PC-9 (cell line): ENCODE measurements at regions not wholly inside any gene's neighbourhood (a gene's known extent, or its start where the extent isn't known, plus 50 kb on each side); places are given as distances from the start of the nearest gene placed in this dataset.
A peak's percentile ranks its signal among the peaks of the same experiment; 100 is the strongest.

Experiments
- BruUV-seq: library from RNA; stranded (reverse); fragments of 400-500 nt; replicated peaks from 2 replicates; lab custom pipeline; 2021; lab: Mats Ljungman, UMichigan
- CTCF ChIA-PET: fragments of 300-600 bp; sonication (Branson Sonifier 250); formaldehyde crosslinking; loops from one replicate; lab custom pipeline; 2022; ENCODE audit warnings: antibody characterized with exemption; lab: Charles Lee
- POLR2A ChIA-PET: fragments of 300-600 bp; sonication (Branson Sonifier 250); formaldehyde crosslinking; loops from one replicate; lab custom pipeline; 2022; ENCODE audit warnings: antibody characterized with exemption; ENCODE audit not compliant: unreplicated experiment; lab: Charles Lee
- DNase-seq, 2 experiments: peaks; one replicate each; pipeline versions ENCODE4 v3.0.0 to v3.0.0-alpha.2; 2015 to 2022; ENCODE audit warnings: mixed read lengths in 1 of 2
- H2AFZ ChIP-seq: fragments of 200-600 bp; sonication (generic); 2 replicates; pipeline ENCODE4 v1.8.1; 2017; ENCODE audit warnings: antibody characterized with exemption
- H3F3A ChIP-seq: fragments of 200-600 bp; sonication (generic); 2 replicates; pipeline ENCODE4 v1.8.1; 2017; ENCODE audit warnings: antibody characterized with exemption, mild to moderate bottlenecking, low read depth; ENCODE audit not compliant: insufficient read depth
- H3K27ac ChIP-seq: fragments of 200-600 bp; sonication (generic); 2 replicates; pipeline ENCODE4 v1.6.1; 2016; ENCODE audit warnings: mixed run types
- H3K27me3 ChIP-seq: fragments of 200-600 bp; sonication (generic); 2 replicates; pipeline ENCODE4 v1.6.1; 2016; ENCODE audit warnings: low read depth, mixed run types; ENCODE audit not compliant: insufficient read depth
- H3K36me3 ChIP-seq: fragments of 200-600 bp; sonication (generic); 2 replicates; pipeline ENCODE4 v1.6.1; 2016; ENCODE audit warnings: low read depth, mixed run types
- H3K4me1 ChIP-seq: fragments of 200-600 bp; sonication (generic); replicated peaks from 2 replicates; pipeline ENCODE4 v1.6.1; 2016; ENCODE audit warnings: mixed run types; ENCODE audit not compliant: insufficient read depth
- H3K4me2 ChIP-seq: fragments of 200-600 bp; sonication (generic); 2 replicates; pipeline ENCODE4 v1.6.1; 2017; ENCODE audit warnings: mixed run types
- H3K4me3 ChIP-seq: fragments of 200-600 bp; sonication (generic); 2 replicates; pipeline ENCODE4 v1.6.1; 2016; ENCODE audit warnings: mixed run types
- H3K79me2 ChIP-seq: fragments of 200-600 bp; sonication (generic); 2 replicates; pipeline ENCODE4 v1.6.1; 2017; ENCODE audit warnings: low read depth, mixed run types
- H3K9me2 ChIP-seq: fragments of 200-600 bp; sonication (generic); 2 replicates; pipeline ENCODE4 v1.8.1; 2017; ENCODE audit warnings: mild to moderate bottlenecking; ENCODE audit not compliant: insufficient read depth
- H3K9me3 ChIP-seq: fragments of 200-600 bp; sonication (generic); 2 replicates; pipeline ENCODE4 v1.8.1; 2016; ENCODE audit warnings: low read depth; ENCODE audit not compliant: insufficient read depth
- H4K20me1 ChIP-seq: fragments of 200-600 bp; sonication (generic); 2 replicates; pipeline ENCODE4 v1.8.1; 2017; ENCODE audit not compliant: insufficient read depth
- EZH2 ChIP-seq: fragments of 200-600 bp; sonication (generic); IDR thresholded peaks from 2 replicates; pipeline ENCODE4 v1.8.0; 2017; ENCODE audit warnings: antibody characterized with exemption, low read depth
- intact Hi-C: fragments of 100-400 bp; cut with micrococcal nuclease; formaldehyde crosslinking; loops from one replicate; pipeline ENCODE4 v1.10.0; 2022; ENCODE audit not compliant: unreplicated experiment
- TF ChIP-seq, protein P1 (sequence below): fragments of 200-600 bp; sonication (generic); conservative IDR thresholded peaks from 2 replicates; pipeline ENCODE4 v1.6.1; 2017; ENCODE audit warnings: mixed run types, antibody characterized with exemption, mild to moderate bottlenecking, moderate library complexity

- Histone ChIP-seq H3K27me3 (no peaks in the 10 kb centered on the region), H3K9me2 (no peaks in the 10 kb centered on the region), H3K27ac (no peak overlapping the region), H3F3A (peaks cover 48% of the 10 kb centered on the region), H3K4me1 (peaks cover 60% of the 10 kb centered on the region), H3K4me2 (no peak overlapping the region), H3K9me3 (no peaks in the 10 kb centered on the region), H3K36me3 (no peaks in the 10 kb centered on the region), H4K20me1 (no peaks in the 10 kb centered on the region), H3K4me3 (no peak overlapping the region), H2AFZ (no peak overlapping the region), H3K79me2 (no peaks in the 10 kb centered on the region)
- intact Hi-C loops: loop anchor here (5.0 kb wide), 2 partner anchors 202 to 248 kb away; no protein-coding TSS in a partner anchor
- BruUV-seq: no TSS peak
- POLR2A ChIA-PET: no interaction called here
- TF ChIP-seq, protein P1, sequence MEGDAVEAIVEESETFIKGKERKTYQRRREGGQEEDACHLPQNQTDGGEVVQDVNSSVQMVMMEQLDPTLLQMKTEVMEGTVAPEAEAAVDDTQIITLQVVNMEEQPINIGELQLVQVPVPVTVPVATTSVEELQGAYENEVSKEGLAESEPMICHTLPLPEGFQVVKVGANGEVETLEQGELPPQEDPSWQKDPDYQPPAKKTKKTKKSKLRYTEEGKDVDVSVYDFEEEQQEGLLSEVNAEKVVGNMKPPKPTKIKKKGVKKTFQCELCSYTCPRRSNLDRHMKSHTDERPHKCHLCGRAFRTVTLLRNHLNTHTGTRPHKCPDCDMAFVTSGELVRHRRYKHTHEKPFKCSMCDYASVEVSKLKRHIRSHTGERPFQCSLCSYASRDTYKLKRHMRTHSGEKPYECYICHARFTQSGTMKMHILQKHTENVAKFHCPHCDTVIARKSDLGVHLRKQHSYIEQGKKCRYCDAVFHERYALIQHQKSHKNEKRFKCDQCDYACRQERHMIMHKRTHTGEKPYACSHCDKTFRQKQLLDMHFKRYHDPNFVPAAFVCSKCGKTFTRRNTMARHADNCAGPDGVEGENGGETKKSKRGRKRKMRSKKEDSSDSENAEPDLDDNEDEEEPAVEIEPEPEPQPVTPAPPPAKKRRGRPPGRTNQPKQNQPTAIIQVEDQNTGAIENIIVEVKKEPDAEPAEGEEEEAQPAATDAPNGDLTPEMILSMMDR: no peak
- no peak for TF ChIP-seq EZH2
- CTCF ChIA-PET: no interaction called here
- no peak for DNase-seq
These were observed 62.0 kb upstream of the HES1 start for GRCh38 chr3:194073926-194074325.

DNA sequence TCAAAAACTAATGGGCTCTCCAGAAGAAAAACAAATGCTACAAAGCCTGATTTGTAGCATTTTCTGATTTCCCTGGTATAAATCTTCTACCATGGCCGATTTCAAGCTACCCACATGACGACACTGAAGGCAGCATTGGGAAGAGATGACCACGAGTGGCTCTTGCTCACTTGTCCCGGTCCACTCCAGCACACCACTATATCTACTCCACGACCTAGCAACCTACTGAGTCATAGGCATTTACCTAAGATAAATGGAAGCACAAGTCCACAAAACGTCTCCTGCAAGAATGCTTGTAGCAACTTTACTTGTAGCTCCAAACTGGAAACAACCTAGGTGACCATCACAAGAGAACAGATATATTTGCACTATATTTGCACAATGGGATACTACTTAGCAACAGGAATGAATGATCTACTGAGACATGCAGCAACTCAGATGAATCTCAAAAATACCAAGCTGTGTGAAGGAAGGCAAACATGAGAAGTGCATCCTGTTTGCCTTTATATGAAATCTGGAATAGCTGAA is 60.8 kb upstream of the HES1 start:
- ChIA-PET POLR2A (interaction anchor here (0.5 to 0.9 kb wide), 2 partner anchors 66 to 72 kb away, joined by 4 to 10 read pairs; no protein-coding TSS in a partner anchor), CTCF (interaction anchor here (0.6 to 1.5 kb wide), 4 partner anchors 14 to 196 kb away, joined by 3 to 7 read pairs (median 3); no protein-coding TSS in a partner anchor)
- peak in 1 of 2 experiments; percentile 62 for DNase-seq
- Histone ChIP-seq H4K20me1 (no peaks in the 10 kb centered on the region), H3K4me1 (peaks cover 48% of the 10 kb centered on the region), H3K27ac (peak overlapping the region; percentile 1; the same call in 1 of the 2 replicates), H3K4me3 (no peak overlapping the region), H3K9me3 (no peaks in the 10 kb centered on the region), H3K27me3 (no peaks in the 10 kb centered on the region), H3K9me2 (no peaks in the 10 kb centered on the region), H3K4me2 (peak overlapping the region; percentile 32), H2AFZ (no peak overlapping the region), H3K36me3 (no peaks in the 10 kb centered on the region), H3K79me2 (no peaks in the 10 kb centered on the region), H3F3A (peaks cover 37% of the 10 kb centered on the region)
- intact Hi-C loops: no loop called here
- no peak for TF ChIP-seq EZH2
- TF ChIP-seq, protein P1: no peak
- no TSS peak for BruUV-seq

GRCh38 chr3:194075802-194076460 is 60.0 kb upstream of the HES1 start:
- Histone ChIP-seq H3K79me2 (no peaks in the 10 kb centered on the region), H3K36me3 (no peaks in the 10 kb centered on the region), H3K9me2 (no peaks in the 10 kb centered on the region), H4K20me1 (no peaks in the 10 kb centered on the region), H3K4me2 (peak overlapping the region; percentile 32), H2AFZ (no peak overlapping the region), H3K4me1 (peaks cover 43% of the 10 kb centered on the region), H3K27ac (peak overlapping the region; percentile 1; the same call in 1 of the 2 replicates), H3F3A (peaks cover 31% of the 10 kb centered on the region; the same call in 1 of the 2 replicates), H3K27me3 (no peaks in the 10 kb centered on the region), H3K9me3 (no peaks in the 10 kb centered on the region), H3K4me3 (no peak overlapping the region)
- no TSS peak for BruUV-seq
- CTCF ChIA-PET: interaction anchor here (0.6 to 1.5 kb wide), 4 partner anchors 13 to 195 kb away, joined by 3 to 7 read pairs (median 3); no protein-coding TSS in a partner anchor
- intact Hi-C loops: no loop called here
- no peak for TF ChIP-seq EZH2
- TF ChIP-seq, protein P1: no peak; the same call in 1 of the 2 replicates
- POLR2A ChIA-PET: interaction anchor here (0.9 kb wide), 1 partner anchor 73 kb away, joined by 10 read pairs; no protein-coding TSS in a partner anchor
- peak; percentile 68 to 82 for DNase-seq
